Heart right ventricle (tissue), 16 donors: ENCODE measurements at regions not wholly inside any gene's neighbourhood (a gene's known extent, or its start where the extent isn't known, plus 50 kb on each side); places are given as distances from the start of the nearest gene placed in this dataset.

Source experiments
- ATAC-seq, 8 donors: fragments of 200-7000 bp; cut with Tn5 transposase; one replicate each; pipeline ENCODE4 v1.9.1; 2020; ENCODE audit warnings: mild to moderate bottlenecking in 8 of 8, moderate library complexity in 8 of 8, moderate number of reproducible peaks in 1 of 8
- DNase-seq, 2 donors: peaks; one replicate each; pipeline ENCODE4 v3.0.0-alpha.2; 2020
- H3K27ac ChIP-seq, 10 donors: fragments of 200-600 bp; sonication (generic) in 2 of 10; one replicate each; pipeline versions ENCODE4 v1.5.0 to v1.8.0; 2020 to 2022; ENCODE audit warnings: mild to moderate bottlenecking in 3 of 10
- H3K27me3 ChIP-seq, 7 donors: fragments of 200-600 bp; one replicate each; pipeline ENCODE4 v1.8.0; 2021 to 2022; ENCODE audit warnings: mild to moderate bottlenecking in 2 of 7
- H3K36me3 ChIP-seq, 9 donors: fragments of 200-600 bp; sonication (generic) in 1 of 9; one replicate each; pipeline versions ENCODE4 v1.5.0 to v1.8.0; 2020 to 2022; ENCODE audit warnings: mild to moderate bottlenecking in 2 of 9
- H3K4me1 ChIP-seq, 9 donors: fragments of 200-600 bp; sonication (generic) in 1 of 9; one replicate each; pipeline versions ENCODE4 v1.5.0 to v1.8.0; 2020 to 2022; ENCODE audit warnings: mild to moderate bottlenecking in 4 of 9
- H3K4me3 ChIP-seq, 10 donors: fragments of 200-600 bp; sonication (generic) in 2 of 10; one replicate each; pipeline versions ENCODE4 v1.5.0 to v1.8.0; 2020 to 2022; ENCODE audit warnings: mild to moderate bottlenecking in 7 of 10, moderate library complexity in 2 of 10
- H3K9me3 ChIP-seq, 11 donors: fragments of 200-600 bp in 10 of 11; sonication (generic) in 2 of 11; one replicate each; pipeline versions ENCODE4 v1.5.0 to v1.8.0; 2013 to 2022; ENCODE audit warnings: mild to moderate bottlenecking in 2 of 11, control low read depth in 1 of 11, moderate library complexity in 1 of 11
- CTCF ChIP-seq, 9 donors: fragments of 200-600 bp; sonication (generic) in 2 of 9; IDR thresholded peaks; one replicate each; pipeline versions ENCODE4 v1.5.0 to v1.8.0; 2021 to 2022; ENCODE audit warnings: antibody characterized with exemption in 9 of 9, mild to moderate bottlenecking in 5 of 9, moderate library complexity in 1 of 9
- WGBS, 2 donors: extraction: QIAGEN DNeasy Blood & Tissue Kit; methylation state at CpG; one replicate each; pipeline ENCODE4 v1.1.7; 2013; ENCODE audit warnings: inconsistent platforms in 1 of 2; 5-methylcytosine and 5-hydroxymethylcytosine counted together
- intact Hi-C, 10 donors: fragments of 100-400 bp; cut with DNase I; formaldehyde crosslinking; loops; one replicate each; pipeline versions ENCODE4 v1.11.1 to v1.14.2; 2022
- donor health status: Arrhythmogenic right ventricular cardiomyopathy.
- donor health status: ischemic (EF 13 %, LVEDD 7.1; RV severe dilation, severe dysfunction).
- donor health status: healthy with polysubstance abuse.
- donor health status: DM: no; HTN: yes; CAD: no.
- donor health status: DM: no; HTN: no; CAD: no.
- donor health status: ischemic (EF 25% LVEDD 6.9; RV normal size, moderate dysfunction).
- donor health status: ischemic (EF 25% LVEDD 5.7; RV mildly dilated, moderate dysfunction).
- donor health status: healthy.
- donor health status: DM: yes; HTN: yes; CAD: no.
- donor health status: Ischemic cardiomyopathy.
- donor health status: ischemic (EF 35%, LVEDD 5.7; RV mildly dilated, moderate dysfunction).
- donor health status: nonischemic (EF 11% LVEDD 7.7; RV severe dilation, severe dysfunction).
- donor health status: DM: yes; HTN: yes; CAD: no.
- donor health status: PGD.
- donor health status: ischemic (EF 29% LVEDD 5.4; RV normal size, mild dysfunction).
- donor health status: nonischemic (EF 23%, LVEDD 6.1; RV moderate dilation, normal function).

- peaks cover 0 to 6% (median 2%) of the 10 kb centered on the region in 9 donors for H3K4me1 ChIP-seq
- no peak overlapping the region for H3K27ac ChIP-seq
- no peaks in the 10 kb centered on the region for H3K27me3 ChIP-seq
- DNase-seq (no peak), ATAC-seq (no peak)
- 80 to 82% methylated on average over 3 of the region's 3 CpGs for WGBS, 2 donors
- H3K4me3 ChIP-seq: no peak overlapping the region
- intact Hi-C loops: no loop called here
- TF ChIP-seq CTCF (IDR thresholded peaks at IDR 0.05): no peak
- H3K36me3 ChIP-seq: no peaks in the 10 kb centered on the region
- no peaks in the 10 kb centered on the region for H3K9me3 ChIP-seq
These were observed 386.6 kb upstream of the CPEB2 start for GRCh38 chr4:14615671-14616070.

- H3K27me3 ChIP-seq: no peaks in the 10 kb centered on the region
- ATAC-seq (no peak), DNase-seq (no peak)
- no peaks in the 10 kb centered on the region for H3K36me3 ChIP-seq
- H3K4me3 ChIP-seq: no peak overlapping the region
- no peak for TF ChIP-seq CTCF (IDR thresholded peaks at IDR 0.05)
- intact Hi-C loops: loop anchor here in 1 of 10 donors (5.0 kb wide), 1 partner anchor 853 kb away; no protein-coding TSS in a partner anchor
- peaks cover 0 to 5% (median 0%) of the 10 kb centered on the region in 11 donors for H3K9me3 ChIP-seq
- H3K27ac ChIP-seq: peak overlapping the region in 2 of 10 donors; percentile 67 to 70
- WGBS, 2 donors: 47 to 49% methylated on average over 1 of the region's 1 CpG
- H3K4me1 ChIP-seq: peaks cover 0 to 18% (median 5%) of the 10 kb centered on the region in 9 donors
These were observed 381.6 kb upstream of the CPEB2 start for GRCh38 chr4:14620567-14621141.

- peaks cover 0 to 5% (median 0%) of the 10 kb centered on the region in 11 donors for H3K9me3 ChIP-seq
- ATAC-seq (peak; percentile 73 to 98 (median 90)), DNase-seq (no peak)
- no peaks in the 10 kb centered on the region for H3K36me3 ChIP-seq
- no peak for TF ChIP-seq CTCF (IDR thresholded peaks at IDR 0.05)
- H3K4me1 ChIP-seq: peaks cover 0 to 18% (median 5%) of the 10 kb centered on the region in 9 donors
- no peaks in the 10 kb centered on the region for H3K27me3 ChIP-seq
- peak overlapping the region in 8 of 10 donors; percentile 38 to 72 (median 64) for H3K27ac ChIP-seq
- 44 to 50% methylated on average over 7 of the region's 7 CpGs for WGBS, 2 donors
- H3K4me3 ChIP-seq: no peak overlapping the region
- intact Hi-C loops: loop anchor here in 1 of 10 donors (5.0 kb wide), 1 partner anchor 855 kb away; no protein-coding TSS in a partner anchor
These were observed 380.4 kb upstream of the CPEB2 start for GRCh38 chr4:14621731-14622463.

GRCh38 chr4:14627038-14627437 lies 375.2 kb upstream of the CPEB2 start:
- H3K36me3 ChIP-seq: no peaks in the 10 kb centered on the region
- no peak overlapping the region for H3K27ac ChIP-seq
- 68% methylated on average over 5 of the region's 5 CpGs for WGBS, 2 donors
- H3K27me3 ChIP-seq: no peaks in the 10 kb centered on the region
- intact Hi-C loops: no loop called here
- ATAC-seq (no peak), DNase-seq (no peak)
- no peak overlapping the region for H3K4me3 ChIP-seq
- H3K9me3 ChIP-seq: peaks cover 0 to 5% (median 0%) of the 10 kb centered on the region in 11 donors
- no peak for TF ChIP-seq CTCF (IDR thresholded peaks at IDR 0.05)
- peaks cover 0 to 5% (median 0%) of the 10 kb centered on the region in 9 donors for H3K4me1 ChIP-seq
